ENCODE measurements at regions not wholly inside any gene's neighbourhood (a gene's known extent, or its start where the extent isn't known, plus 50 kb on each side); places are given as distances from the start of the nearest gene placed in this dataset.

- peaks cover 2 to 11% of the 10 kb centered on the region in 2 experiments for H3K27me3 ChIP-seq (ENCODE audit: control insufficient read depth in 2 of 2, insufficient read depth in 2 of 2, low read length in 2 of 2)
- CTCF ChIA-PET: no interaction called here
- H3K27ac ChIP-seq (ENCODE audit: insufficient read depth, low read depth, low read length): no peak overlapping the region
- no peak for DNase-seq (ENCODE audit: low read depth, low spot score)
- H3K79me2 ChIP-seq (ENCODE audit: control insufficient read depth, insufficient read depth, low read length): no peaks in the 10 kb centered on the region
- no peaks in the 10 kb centered on the region for H3K36me3 ChIP-seq (ENCODE audit: control insufficient read depth in 2 of 2, extremely low read depth in 1 of 2, insufficient read depth in 2 of 2, low read length in 2 of 2)
- POLR2A ChIA-PET: no interaction called here
- H2AFZ ChIP-seq (ENCODE audit: low read depth, low read length): no peak overlapping the region
- intact Hi-C loops (cut with micrococcal nuclease): no loop called here
- TF ChIP-seq CTCF (IDR thresholded peaks at IDR 0.05; ENCODE audit: extremely low read depth in 1 of 2, insufficient read depth in 1 of 2, low read depth in 1 of 2, low read length in 2 of 2) (no peak), FOS (IDR thresholded peaks at IDR 0.05; ENCODE audit: borderline replicate concordance, insufficient read depth, low read length) (no peak), GATA2 (IDR thresholded peaks at IDR 0.05; ENCODE audit: insufficient read depth, insufficient read length, low read depth, low read length) (no peak), JUN (IDR thresholded peaks at IDR 0.05; ENCODE audit: borderline replicate concordance, insufficient read depth, insufficient read length, low read depth) (no peak), MYC (IDR thresholded peaks at IDR 0.05; ENCODE audit: low read depth, low read length) (no peak), POLR2A (IDR thresholded peaks at IDR 0.05; ENCODE audit: low read depth, low read length) (no peak), POLR2AphosphoS5 (IDR thresholded peaks at IDR 0.05; ENCODE audit: insufficient read depth, low read depth, low read length) (no peak), EZH2 (IDR thresholded peaks at IDR 0.05; ENCODE audit: borderline replicate concordance, low read depth, low read length, severe bottlenecking) (no peak)
- TF ChIP-seq, protein P1, sequence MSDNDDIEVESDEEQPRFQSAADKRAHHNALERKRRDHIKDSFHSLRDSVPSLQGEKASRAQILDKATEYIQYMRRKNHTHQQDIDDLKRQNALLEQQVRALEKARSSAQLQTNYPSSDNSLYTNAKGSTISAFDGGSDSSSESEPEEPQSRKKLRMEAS (IDR thresholded peaks at IDR 0.05; ENCODE audit: insufficient read depth, insufficient read length): no peak
- FAIRE-seq: no peak
- no peak overlapping the region for H3K4me2 ChIP-seq (ENCODE audit: insufficient read depth, low read length)
- dilution Hi-C loops (cut with MboI; ENCODE audit: extremely low pct_ligation_motif_present, low sequenced_read_pairs): no loop called here
- no peaks in the 10 kb centered on the region for H3K9me3 ChIP-seq (replicated peaks; ENCODE audit: control insufficient read depth, insufficient read depth, low read length)
- no peak overlapping the region for H3K9ac ChIP-seq (replicated peaks; ENCODE audit: extremely low read depth, insufficient read depth, low read length)
- no peaks in the 10 kb centered on the region for H3K4me1 ChIP-seq (ENCODE audit: control insufficient read depth, extremely low read depth, insufficient read depth, low read length)
- H3K9me1 ChIP-seq (replicated peaks; ENCODE audit: control insufficient read depth, extremely low read depth, insufficient read depth, low read length): no peaks in the 10 kb centered on the region
- H4K20me1 ChIP-seq (replicated peaks; ENCODE audit: control insufficient read depth, extremely low read depth, insufficient read depth, low read length): no peaks in the 10 kb centered on the region
- no TSS peak for BruUV-seq (replicated peaks)
- H3K4me3 ChIP-seq (replicated peaks in 1 of 3; ENCODE audit: insufficient read depth in 1 of 3, low read depth in 1 of 3, low read length in 3 of 3): no peak overlapping the region
These were observed 160.0 kb downstream of the TBXT start for GRCh38 chr6:166007349-166008263.

All from endothelial cell of umbilical vein (primary cell).